Ovary (tissue), 7 donors: ENCODE measurements at regions not wholly inside any gene's neighbourhood (a gene's known extent, or its start where the extent isn't known, plus 50 kb on each side); places are given as distances from the start of the nearest gene placed in this dataset.
"Not testable (repeated sequence)": the region's sequence is repeated elsewhere in the genome, so short reads cannot be mapped to it uniquely, and the experiment has no call there.

Experiments
- DNase-seq, 5 donors: peaks; one replicate each; pipeline ENCODE4 v3.0.0-alpha.2; 2019 to 2020
- H3K27ac ChIP-seq, 2 donors: fragments of 200-600 bp; one replicate each; pipeline versions ENCODE4 v1.5.1 to v1.8.0; 2019 to 2022
- H3K27me3 ChIP-seq: fragments of 200-600 bp; one replicate; pipeline ENCODE4 v1.8.0; 2022
- H3K36me3 ChIP-seq: fragments of 200-600 bp; sonication (generic); one replicate; pipeline ENCODE4 v1.5.1; 2019
- H3K4me1 ChIP-seq: one replicate; pipeline ENCODE4 v1.8.1; 2013; ENCODE audit warnings: mild to moderate bottlenecking, moderate library complexity; ENCODE audit not compliant: insufficient read depth
- H3K4me3 ChIP-seq: fragments of 200-600 bp; sonication (generic); one replicate; pipeline ENCODE4 v1.5.1; 2017
- H3K9me3 ChIP-seq, 2 donors: fragments of 200-600 bp in 1 of 2; sonication (generic) in 1 of 2; one replicate each; pipeline versions ENCODE4 v1.5.1 to v1.8.1; 2013 to 2019; ENCODE audit warnings: mild to moderate bottlenecking in 1 of 2, moderate library complexity in 1 of 2
- EP300 ChIP-seq: sonication (generic); formaldehyde crosslinking; IDR thresholded peaks from one replicate; pipeline ENCODE4 v1.6.1; 2017; ENCODE audit warnings: antibody characterized with exemption
- POLR2A ChIP-seq: fragments of 450-650 bp; IDR thresholded peaks from one replicate; pipeline ENCODE4 v1.6.1; 2017; ENCODE audit warnings: antibody characterized with exemption, mild to moderate bottlenecking, moderate library complexity
- WGBS, 3 donors: extraction: QIAGEN DNeasy Blood & Tissue Kit in 1 of 3; methylation state at CpG; one replicate each; pipeline versions ENCODE4 v1.1.5 to v1.1.7; 2013 to 2017; 5-methylcytosine and 5-hydroxymethylcytosine counted together
- intact Hi-C, 4 donors: fragments of 100-400 bp; cut with DNase I; formaldehyde crosslinking; loops; one replicate each; pipeline versions ENCODE4 v1.11.0 to v1.15.1; 2022 to 2023
- TF ChIP-seq, protein P1 (sequence below), 3 donors: fragments of 450-650 bp in 2 of 3; fragments of 200-600 bp in 1 of 3; IDR thresholded peaks; one replicate each; pipeline versions ENCODE4 v1.5.1 to v1.8.0; 2016 to 2022; ENCODE audit warnings: antibody characterized with exemption in 3 of 3, mild to moderate bottlenecking in 1 of 3
- donor health status: DM: no; HTN: no; CAD: no; lungs with moderate emphysema.
- donor health status: DM: no; HTN: no; CAD: no.
- donor health status: Bipolar disorder and iron deficiency.
- donor health status: DM: no; HTN: no; CAD: no.
- donor health status: DM: yes; HTN: yes; CAD: no.

DNA sequence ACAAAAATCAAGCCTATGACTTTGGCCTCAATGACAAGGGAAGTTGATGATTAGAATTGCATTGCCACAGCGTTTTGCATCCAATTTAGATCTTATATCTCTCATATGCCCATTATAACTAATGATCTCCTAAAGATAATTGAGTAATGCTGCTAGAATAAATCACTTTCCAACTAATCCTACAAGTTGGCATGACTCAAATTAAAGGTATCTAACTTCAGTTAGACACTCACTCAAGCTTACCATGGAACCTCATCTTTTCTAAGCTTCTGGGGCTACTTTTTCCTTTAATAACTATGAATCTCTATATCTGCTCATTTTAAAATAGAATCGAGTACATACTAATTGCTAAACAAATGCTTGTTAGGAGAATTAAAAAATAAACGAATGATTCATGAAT, 427.8 kb downstream of the BTG1 start:
- no peak overlapping the region for H3K4me3 ChIP-seq
- no peak overlapping the region for H3K27ac ChIP-seq
- H3K36me3 ChIP-seq: no peaks in the 10 kb centered on the region
- no peak for DNase-seq
- H3K27me3 ChIP-seq: no peaks in the 10 kb centered on the region
- no peaks in the 10 kb centered on the region for H3K4me1 ChIP-seq
- H3K9me3 ChIP-seq: no peaks in the 10 kb centered on the region
- TF ChIP-seq, protein P1, sequence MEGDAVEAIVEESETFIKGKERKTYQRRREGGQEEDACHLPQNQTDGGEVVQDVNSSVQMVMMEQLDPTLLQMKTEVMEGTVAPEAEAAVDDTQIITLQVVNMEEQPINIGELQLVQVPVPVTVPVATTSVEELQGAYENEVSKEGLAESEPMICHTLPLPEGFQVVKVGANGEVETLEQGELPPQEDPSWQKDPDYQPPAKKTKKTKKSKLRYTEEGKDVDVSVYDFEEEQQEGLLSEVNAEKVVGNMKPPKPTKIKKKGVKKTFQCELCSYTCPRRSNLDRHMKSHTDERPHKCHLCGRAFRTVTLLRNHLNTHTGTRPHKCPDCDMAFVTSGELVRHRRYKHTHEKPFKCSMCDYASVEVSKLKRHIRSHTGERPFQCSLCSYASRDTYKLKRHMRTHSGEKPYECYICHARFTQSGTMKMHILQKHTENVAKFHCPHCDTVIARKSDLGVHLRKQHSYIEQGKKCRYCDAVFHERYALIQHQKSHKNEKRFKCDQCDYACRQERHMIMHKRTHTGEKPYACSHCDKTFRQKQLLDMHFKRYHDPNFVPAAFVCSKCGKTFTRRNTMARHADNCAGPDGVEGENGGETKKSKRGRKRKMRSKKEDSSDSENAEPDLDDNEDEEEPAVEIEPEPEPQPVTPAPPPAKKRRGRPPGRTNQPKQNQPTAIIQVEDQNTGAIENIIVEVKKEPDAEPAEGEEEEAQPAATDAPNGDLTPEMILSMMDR (IDR thresholded peaks at IDR 0.05): no peak
- TF ChIP-seq EP300 (no peak), POLR2A (no peak)
- intact Hi-C loops: no loop called here
- WGBS, 3 donors: 62 to 78% (median 71%) methylated on average over 3 of the region's 3 CpGs

GRCh38 chr12:91711925-91712324, 433.7 kb downstream of the BTG1 start:
- WGBS, 3 donors: 87 to 91% (median 88%) methylated on average over 2 of the region's 2 CpGs
- intact Hi-C loops, H3K27ac ChIP-seq, H3K9me3 ChIP-seq, H3K36me3 ChIP-seq, H3K27me3 ChIP-seq, DNase-seq, H3K4me3 ChIP-seq, H3K4me1 ChIP-seq: not testable (repeated sequence)

- 32 to 35% (median 32%) methylated on average over 1 of the region's 1 CpG for WGBS, 3 donors
- Histone ChIP-seq H3K36me3 (no peaks in the 10 kb centered on the region), H3K27ac (no peak overlapping the region), H3K4me3 (no peak overlapping the region), H3K9me3 (no peaks in the 10 kb centered on the region), H3K27me3 (no peaks in the 10 kb centered on the region), H3K4me1 (no peaks in the 10 kb centered on the region)
- no peak for DNase-seq
- intact Hi-C loops: no loop called here
- TF ChIP-seq, protein P1 (IDR thresholded peaks at IDR 0.05): no peak
- TF ChIP-seq POLR2A: no peak
- TF ChIP-seq EP300: no peak
Measured at GRCh38 chr12:91706466-91706865, 439.2 kb downstream of the BTG1 start.

DNA sequence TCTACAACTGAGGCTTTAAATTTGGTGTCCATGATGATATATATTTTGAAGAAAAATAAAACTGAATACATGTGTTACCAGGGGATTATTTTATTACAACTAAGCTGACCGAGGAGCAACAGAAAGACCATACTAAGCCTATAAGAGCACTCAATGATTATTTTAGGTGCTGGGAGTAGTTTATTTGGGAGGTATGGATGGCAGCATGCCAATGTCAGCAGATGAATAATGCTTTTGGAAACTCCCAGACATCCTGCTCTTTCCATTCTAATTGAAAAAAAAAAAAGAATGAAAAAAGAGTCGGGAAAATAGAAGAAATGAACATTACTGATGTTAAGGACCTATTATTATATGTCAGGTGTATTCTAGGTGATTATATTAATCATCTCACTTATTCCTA, 441.2 kb downstream of the BTG1 start:
- H3K27me3 ChIP-seq: no peaks in the 10 kb centered on the region

GRCh38 chr12:91703491-91704283, 442.0 kb downstream of the BTG1 start:
- H3K4me1 ChIP-seq: no peaks in the 10 kb centered on the region
- H3K36me3 ChIP-seq: no peaks in the 10 kb centered on the region
- H3K27me3 ChIP-seq: no peaks in the 10 kb centered on the region
- no peaks in the 10 kb centered on the region for H3K9me3 ChIP-seq
- intact Hi-C loops: no loop called here
- 47 to 61% (median 52%) methylated on average over 2 of the region's 2 CpGs for WGBS, 3 donors
- no peak for DNase-seq
- TF ChIP-seq POLR2A: no peak
- no peak for TF ChIP-seq EP300
- TF ChIP-seq, protein P1 (IDR thresholded peaks at IDR 0.05): no peak
- H3K4me3 ChIP-seq: no peak overlapping the region
- no peak overlapping the region for H3K27ac ChIP-seq

More for the DNA sequence above, 441.2 kb downstream of the BTG1 start:
- Histone ChIP-seq H3K4me3 (no peak overlapping the region), H3K9me3 (no peaks in the 10 kb centered on the region), H3K27ac (no peak overlapping the region), H3K4me1 (no peaks in the 10 kb centered on the region), H3K36me3 (no peaks in the 10 kb centered on the region)
- TF ChIP-seq POLR2A (no peak), EP300 (no peak)
- TF ChIP-seq, protein P1 (IDR thresholded peaks at IDR 0.05): no peak
- WGBS, 3 donors: 41 to 47% (median 44%) methylated on average over 2 of the region's 2 CpGs
- intact Hi-C loops: no loop called here
- no peak for DNase-seq
